Fibroblast of skin of back (primary cell): ENCODE measurements at regions not wholly inside any gene's neighbourhood (a gene's known extent, or its start where the extent isn't known, plus 50 kb on each side); places are given as distances from the start of the nearest gene placed in this dataset.
"Not testable (repeated sequence)": the region's sequence is repeated elsewhere in the genome, so short reads cannot be mapped to it uniquely, and the experiment has no call there.

Experiments
- DNase-seq: peaks from one replicate; pipeline ENCODE4 v3.0.0-alpha.2; 2013

DNA sequence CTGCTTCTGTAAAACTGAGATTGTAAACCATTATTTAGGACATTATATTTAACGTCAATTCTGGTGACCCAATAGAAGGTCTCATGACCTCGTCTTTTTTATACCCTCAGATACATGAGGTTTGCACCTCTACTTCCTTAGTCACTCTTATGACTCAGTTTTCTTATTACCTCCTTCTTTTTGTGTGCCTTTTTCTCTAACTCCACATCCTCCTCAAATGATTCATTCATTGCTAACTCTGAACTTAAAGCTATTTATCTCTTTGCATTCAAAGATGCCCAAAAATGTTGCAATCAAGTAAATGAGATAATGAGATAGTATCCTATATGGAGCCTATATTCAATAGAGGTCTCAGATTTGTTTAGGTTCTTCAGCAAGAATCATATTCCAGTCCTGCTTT is 121.0 kb upstream of the KYNU start:
- peak; percentile 12 for DNase-seq

DNA sequence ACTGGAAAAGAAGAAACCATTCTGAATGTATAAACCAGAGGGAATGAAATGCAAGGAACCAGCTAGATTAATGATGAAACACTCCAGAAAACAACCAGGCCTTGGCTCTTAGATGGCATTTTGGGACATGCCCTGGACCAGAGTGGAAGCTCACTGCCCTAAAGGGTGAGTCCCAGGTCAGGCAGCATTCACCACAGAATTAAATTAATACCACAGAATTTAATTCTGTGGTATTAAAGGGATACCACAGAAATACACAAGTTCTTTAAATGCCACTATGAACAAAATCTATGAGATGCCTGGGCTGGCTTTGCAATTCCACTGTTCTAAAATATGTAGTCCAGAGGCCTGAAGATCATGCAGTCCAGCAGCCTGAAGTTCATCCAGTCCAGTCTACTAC is 122.3 kb upstream of the KYNU start:
- DNase-seq, result no peak

DNA sequence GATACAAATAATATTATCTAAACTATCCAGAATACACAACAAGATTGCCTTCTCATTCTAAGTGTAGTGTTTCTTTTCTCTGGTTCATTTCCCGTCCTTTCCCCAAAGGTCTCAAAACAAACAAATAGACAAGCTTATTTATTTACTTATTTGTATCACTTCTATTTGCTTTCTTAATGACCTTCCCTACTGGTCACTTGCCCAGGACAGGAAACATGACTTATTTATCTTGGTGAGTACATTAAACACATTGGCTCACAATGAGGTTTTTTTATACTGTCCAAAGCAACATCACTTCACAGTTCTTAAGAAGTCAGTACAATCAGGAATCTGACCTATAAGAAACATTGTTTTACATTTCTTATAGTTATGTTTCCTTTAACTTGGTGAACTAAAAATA is 123.3 kb upstream of the KYNU start:
- no peak for DNase-seq

DNA sequence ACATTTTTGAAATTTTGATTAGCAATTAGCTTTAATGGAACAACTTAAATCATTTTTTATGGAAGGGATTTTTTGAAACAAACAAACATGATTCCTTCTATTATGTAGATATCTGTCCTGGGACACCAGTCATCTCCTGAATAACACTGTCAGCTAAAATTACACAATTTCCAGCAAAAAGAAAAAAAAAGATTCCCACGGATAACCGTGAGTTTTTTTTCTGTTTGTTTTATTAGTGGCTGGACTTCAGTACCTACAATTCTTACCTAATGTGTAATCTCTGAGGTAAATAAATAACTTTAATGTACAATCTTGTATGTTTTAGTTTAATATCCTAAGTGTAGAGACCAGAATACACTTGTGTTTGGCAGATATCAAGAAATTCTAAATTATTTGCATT is 126.6 kb upstream of the KYNU start:
- DNase-seq, result no peak

DNA sequence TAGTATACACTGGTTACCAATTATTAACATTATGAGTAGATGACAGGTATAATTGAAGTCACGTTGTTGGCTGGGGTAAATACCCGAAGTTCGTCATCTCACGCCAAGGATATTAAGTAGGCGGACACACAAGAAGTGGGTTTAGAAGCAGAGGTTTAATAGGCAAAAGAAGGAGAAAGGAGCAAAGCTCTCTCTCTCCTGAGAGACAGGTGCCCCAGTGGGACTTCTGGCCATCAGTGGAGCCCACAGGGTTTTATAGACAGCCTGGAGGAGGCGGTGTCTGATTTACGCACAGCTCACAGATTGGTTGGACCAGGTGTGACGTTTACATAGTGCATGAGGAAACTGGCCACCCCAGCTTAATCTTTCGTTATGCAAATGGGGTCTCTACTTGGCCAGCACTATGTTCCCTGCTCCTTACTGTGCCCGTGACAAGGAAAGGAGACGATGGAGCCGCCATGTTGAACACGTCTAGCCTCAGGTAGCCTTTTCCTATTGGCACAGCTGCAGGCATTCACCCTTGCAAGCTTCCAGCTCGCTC is 128.8 kb upstream of the KYNU start:
- no peak for DNase-seq

DNA sequence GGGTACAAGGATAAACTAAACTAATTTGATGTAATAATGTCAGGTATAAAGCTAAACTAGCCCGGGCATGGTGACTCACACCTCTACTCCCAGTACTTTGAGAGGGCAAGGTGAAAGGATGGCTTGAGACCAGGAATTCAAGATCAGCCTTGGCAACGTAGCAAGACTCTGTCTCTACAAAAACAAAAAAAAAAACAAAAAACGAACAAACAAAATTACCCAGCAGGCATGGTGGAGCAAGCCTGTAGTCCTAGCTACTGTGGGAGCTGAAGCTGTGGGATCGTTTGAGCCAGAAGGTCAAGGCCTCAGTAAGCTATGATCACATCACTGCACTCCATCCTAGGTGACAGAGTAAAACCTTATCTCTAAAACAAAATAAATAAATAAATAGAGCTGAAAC is 131.8 kb upstream of the KYNU start:
- no peak for DNase-seq

DNA sequence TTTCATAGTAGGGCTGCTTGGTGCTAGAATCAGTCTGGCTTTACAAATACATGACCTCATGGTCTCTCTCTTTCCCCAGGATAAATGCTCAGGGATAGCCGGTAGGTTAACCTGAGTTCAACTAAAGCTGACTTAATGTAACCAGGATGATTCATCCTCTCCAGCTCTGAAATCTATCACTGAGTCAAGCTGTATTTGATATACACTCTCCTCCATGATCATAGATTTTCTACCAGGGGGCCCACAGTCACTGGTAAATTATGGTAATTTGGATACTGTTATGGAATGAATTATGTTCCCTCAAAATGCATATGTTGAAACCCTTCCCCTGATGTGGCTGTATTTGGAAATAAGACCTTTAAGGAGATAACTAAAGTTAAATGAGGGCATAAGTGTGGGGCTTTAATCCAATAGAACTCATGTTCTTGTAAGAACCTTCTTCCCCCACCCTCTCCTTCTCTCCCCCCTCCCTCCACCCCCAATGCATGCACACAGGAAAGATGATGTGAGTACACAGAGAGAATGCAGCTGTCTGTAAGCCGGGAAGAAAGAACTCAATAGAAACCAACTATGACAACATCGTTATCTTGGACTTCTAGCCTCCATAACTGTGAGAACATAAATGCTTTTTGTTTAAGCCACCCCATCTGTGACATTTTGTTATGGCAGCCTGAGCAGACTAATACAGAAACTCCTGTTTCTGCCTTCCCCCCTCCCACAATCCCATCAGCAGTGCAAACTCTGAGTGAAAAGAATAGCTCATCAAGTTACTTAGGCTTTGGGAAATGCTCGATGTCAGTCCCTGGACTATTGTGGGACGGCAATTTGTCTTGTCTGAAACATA is 134.9 kb upstream of the KYNU start:
- peak; percentile 25 for DNase-seq

DNA sequence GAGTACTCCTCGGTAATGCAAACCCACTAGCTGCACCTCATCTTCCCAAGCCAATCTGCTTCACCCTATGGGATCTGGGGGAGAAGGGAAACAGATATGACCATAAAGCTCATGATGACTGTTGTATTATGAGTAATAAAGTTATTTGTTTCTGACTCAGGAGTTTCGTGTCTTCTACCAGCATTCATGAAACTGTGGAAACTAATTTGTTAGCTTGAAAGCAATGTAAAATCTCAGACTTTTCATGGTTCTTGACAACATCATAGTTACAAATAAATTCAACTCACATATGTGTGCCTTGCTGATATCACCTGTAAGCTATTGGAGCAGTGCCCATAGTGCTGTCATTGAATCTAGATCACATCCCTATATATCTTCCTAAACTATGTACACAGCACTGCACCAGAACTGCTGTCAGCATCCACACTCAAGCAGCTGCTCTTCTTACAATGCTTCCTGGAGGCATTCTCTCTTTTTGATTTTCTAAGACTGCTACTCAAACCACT is 135.6 kb upstream of the KYNU start:
- DNase-seq, result no peak

DNA sequence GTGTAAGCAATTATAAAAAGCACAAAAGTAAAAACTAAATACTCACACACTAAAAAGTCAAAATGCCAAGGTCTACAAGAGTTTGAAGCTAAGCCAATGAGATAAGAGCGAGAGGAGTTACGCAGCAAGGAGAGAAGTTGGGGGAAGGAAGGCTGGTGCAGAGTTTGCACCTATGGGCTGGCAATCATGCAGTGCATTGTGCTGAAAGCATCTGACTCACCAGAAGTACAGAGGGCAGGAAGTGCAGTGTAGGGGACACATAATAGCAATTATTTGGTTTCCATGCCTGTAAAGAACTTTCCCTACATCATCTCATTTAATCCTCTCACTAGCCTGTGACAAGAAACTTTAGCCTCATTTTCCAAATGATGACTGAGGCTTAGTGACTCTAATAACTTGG is 142.7 kb upstream of the KYNU start:
- DNase-seq, result no peak

DNA sequence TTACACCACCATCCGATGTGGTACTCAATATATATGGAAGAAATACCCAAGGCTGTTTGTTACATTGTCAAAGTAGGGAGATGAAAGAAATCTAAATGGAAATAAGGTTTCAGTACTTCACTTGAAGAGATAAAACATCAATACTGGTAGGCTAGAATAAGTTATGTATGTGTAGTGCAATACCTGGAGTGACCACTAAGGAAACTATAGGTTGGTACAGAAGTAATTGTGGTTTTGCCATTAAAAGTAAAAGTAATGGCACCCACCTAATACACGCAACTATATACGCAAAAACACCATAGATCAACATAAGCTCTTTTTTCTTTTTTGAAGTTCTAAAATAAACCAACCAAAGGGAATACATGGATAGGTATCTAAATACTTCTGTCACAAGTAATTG is 143.2 kb upstream of the KYNU start:
- DNase-seq, result no peak

DNA sequence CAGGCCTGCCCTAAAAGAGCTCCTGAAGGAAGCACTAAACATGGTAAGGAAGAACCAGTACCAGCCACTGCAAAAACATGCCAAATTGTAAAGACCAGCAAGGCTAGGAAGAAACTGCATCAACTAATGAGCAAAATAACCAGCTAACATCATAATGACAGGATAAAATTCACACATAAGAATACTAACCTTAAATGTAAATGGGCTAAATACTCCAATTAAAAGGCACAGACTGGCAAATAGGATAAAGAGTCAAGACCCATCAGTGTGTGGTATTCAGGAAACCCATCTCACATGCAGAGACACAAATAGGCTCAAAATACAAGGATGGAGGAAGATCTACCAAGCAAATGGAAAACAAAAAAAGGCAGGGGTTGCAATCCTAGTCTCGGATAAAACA is 147.7 kb upstream of the KYNU start:
- DNase-seq, result not testable (repeated sequence)

DNA sequence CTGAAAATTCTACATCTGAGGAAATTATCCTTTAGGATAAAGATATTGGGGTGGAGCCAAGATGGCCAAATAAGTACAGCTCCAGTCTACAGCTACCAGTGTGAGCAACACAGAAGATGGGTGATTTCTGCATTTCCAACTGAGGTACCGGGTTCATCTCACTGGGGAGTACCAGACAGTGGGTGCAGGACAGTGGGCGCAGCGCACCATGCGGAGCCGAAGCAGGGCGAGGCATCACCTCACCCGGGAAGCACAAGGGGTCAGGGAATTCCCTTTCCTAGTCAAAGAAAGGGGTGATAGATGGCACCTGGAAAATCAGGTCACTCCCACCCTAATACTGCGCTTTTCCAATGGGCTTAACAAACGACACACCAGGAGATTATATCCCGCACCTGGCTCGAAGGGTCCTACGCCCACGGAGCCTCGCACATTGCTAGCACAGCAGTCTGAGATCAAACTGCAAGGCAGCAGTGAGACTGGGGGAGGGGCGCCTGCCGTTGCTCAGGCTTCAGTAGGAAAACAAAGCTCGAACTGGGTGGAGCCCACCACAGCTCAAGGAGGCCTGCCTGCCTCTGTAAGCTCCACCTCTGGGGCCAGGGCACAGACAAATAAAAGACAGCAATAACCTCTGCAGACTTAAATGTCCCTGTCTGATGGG is 149.5 kb upstream of the KYNU start:
- DNase-seq, result not testable (repeated sequence)

DNA sequence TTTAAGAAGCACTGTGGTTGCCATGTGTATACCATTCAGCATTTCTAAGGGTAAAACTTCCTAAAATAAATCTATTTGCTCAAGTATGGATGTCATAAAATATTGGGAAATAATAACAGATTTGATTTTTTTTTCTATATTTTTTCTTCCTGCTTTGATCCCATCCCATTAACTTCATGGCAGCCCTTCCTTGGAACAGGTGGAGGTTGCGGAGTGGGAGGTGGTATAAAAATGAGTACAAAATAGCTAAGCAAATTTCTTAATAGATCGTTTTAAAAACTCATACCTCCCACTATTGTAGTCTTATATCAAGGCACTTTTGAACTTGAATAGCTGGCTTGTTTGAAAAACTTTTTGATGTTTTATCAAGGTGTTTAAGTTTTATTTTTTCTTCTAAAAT is 152.1 kb upstream of the KYNU start:
- no peak for DNase-seq

DNA sequence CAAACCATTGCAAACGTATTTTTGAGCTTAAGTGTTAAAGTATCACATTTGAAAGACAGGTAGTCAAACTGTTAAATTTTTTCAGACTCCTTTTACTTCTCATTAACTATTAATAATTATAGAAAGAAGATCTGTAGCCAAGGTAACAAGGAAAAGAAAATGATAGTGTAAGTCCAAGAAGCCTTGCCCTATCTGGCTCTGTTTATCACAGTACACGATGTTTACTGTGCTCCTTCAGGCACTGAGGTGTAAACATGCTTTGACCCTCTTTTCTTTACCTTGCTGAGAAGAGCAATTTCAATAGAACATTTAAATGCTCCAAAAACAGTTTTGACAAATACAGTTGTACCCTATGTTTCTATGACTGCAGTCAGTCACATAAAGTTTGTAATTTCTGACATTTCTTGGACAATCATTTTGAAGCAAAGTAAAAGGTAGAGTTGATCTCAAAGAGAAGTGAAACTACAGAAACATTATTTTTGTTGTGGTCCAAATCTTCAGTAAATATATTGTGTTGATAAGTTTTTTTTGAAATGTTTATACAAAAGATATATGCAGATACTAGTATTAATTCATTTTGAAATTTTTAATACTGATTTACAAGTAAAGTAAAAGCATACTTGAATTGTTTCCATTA is 152.6 kb upstream of the KYNU start:
- DNase-seq, result no peak

DNA sequence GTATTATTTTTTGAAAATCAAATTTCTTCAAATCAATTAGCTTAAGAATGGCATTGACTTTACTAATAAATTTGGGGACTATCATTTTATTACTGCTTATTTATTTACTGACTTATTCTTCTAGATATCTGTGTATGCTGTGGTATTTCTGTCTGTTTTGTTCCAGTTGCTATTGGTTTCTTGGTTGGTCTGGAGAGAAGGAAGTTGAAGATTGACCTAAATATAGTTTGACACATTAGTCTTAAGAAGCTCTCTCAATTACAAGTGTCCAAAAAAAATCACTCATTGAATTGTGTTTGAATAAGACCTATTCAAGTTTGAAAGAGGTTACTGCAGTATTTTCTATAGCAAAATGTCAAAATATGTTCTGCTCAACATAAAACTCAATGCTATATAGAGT is 153.3 kb upstream of the KYNU start:
- DNase-seq, result no peak

DNA sequence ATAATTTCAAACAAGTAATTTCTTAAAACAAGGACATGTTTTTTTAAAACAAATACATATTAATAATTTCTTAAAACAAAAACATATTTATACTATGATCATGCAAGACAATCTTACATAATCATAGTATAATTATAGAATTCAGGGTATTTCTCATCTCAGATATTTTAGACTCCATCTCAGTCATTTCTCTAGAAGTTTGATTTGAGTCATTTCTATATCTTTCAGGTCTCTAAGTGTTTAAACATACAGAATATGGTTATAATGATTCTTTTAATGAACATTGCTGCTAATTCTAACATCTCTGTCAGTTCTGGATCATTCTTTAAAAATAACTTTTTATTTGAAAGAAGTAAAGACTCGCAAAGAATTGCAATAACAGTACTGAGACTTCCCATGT is 154.2 kb upstream of the KYNU start:
- DNase-seq, result no peak

DNA sequence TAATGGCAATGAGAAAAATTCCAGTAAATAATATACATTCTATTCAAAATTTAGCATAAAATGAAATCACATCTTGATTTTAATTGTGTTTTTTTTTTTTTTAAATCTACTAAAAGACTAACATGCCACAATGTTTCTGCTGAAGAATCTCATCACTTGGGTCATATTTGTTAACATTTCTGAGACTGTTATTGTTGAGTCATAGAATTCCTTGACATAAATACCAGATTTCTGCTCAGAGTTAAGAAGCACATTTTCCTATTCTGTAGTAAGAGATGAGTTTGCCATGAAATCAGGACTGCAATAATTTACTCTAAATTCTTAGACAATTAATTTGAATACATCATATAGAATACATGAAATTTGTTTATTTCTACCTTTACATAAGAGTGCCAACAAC is 154.9 kb upstream of the KYNU start:
- DNase-seq, result peak; percentile 82

DNA sequence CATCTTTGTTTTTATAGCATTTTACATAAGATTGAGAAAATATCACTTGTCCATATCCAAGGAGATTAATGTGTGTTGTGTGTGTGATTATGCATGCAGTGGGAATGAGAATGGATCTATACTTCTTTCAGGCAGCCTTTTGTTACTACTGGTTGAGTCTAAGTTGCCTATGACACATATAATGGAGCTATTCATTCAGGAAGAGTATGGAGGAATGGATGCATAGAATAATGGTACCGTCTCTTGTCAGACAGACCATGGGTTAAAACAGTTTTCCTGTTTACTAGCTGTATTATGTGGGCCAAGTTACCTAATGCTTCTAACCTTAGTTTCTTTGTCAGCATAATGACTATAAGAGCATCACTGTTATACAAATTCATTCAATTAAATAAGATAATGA is 155.4 kb upstream of the KYNU start:
- DNase-seq, result no peak

DNA sequence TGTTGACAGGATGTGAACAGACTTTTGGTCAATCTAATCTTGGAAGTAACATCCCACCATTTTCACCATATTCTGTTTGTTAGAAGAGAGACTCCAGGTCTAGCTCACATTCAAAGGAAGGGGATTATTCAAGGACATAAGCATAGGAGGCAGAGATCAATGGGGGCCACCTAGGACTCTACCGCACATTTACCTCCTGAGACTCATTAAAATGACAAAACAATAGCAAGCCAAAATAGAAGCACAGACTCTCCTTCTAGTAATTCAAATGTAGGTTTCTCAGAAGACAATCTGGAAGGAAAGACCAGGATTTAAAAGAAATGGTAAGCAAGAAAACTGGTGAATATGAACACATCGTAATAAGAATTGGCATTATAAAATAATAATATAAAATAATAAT is 156.4 kb upstream of the KYNU start:
- DNase-seq, result no peak

DNA sequence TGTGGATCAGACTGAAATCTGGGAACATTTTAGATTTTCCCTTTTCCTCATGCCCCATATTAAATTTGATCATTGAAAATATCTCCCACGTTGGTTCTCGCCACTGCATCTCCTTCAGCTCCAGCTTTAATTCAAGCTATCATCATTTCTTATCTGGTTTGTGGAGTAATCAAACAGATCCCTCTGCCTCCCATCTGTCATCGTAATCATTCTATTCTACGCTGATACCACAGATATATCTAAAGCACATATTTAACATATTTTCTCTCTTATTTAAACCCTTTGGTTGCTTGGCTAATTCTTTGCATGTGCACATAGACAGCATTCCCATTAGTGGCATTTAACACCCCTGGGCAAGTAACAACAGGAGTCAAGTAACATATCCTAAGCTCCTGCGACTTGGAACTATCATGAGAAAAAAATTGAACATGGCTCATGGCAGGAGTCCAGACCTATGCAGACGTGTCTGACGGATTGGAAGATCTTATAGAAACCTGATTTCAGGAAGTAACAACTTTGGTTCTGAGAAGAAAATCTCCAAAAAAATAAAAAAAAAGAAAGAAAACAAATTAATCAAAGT is 158.8 kb upstream of the KYNU start:
- DNase-seq, result peak; percentile 13

DNA sequence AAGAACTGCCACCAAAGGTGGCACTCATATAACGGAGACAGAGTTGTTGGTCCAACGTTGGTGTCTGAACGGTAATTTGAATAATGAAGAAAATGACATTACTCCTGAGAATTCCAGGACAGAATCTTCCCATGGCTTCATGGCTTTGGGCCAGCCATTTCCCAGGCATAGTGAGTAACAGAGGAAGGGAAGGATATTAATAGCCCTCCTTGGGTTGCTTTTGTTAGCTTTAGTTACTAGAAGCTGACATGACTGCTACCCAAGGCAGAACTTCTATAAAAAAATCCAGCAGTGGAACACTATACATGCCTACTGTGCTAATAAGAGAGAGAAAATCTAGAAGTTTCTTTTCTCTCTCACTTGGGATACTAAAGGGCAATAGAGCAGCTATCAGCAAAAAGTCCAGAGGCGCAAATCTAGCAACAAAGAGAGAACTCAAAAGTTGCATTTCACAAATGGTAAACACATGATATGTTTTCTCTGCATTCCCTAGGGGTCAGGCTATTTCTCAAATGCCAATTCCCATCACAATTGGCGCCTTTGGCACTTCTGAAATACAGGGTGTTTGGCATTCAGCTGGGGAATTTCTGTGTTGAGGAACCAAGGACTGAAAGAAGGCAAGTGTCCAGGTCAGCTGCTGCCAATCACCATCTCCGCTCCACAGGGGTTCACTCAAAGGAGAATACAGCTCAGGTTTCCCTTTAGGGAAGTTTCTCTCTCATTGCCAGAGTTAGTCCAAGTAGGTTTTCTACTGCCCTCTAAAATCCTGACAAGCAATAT is 160.8 kb upstream of the KYNU start:
- peak; percentile 88 for DNase-seq

DNA sequence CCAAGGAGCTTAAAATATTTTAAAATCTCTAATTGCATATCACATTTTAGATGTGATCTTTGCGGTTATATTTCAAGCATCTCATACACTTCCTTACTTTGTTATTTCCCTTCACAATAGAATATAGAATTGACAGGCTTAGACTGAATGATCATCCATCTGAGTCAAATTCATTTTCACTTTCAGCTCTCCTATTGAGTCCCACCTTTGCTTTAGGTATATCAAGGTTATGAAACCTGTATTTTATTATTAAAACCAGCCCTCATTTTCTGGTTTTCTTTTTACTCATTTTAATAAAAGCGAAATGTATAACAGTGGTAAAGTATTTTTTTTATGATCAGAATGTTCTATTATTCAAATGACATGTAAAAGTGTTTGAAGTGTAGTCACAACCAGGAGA is 162.9 kb upstream of the KYNU start:
- no peak for DNase-seq
